HG02884 (cell line): ENCODE measurements at regions not wholly inside any gene's neighbourhood (a gene's known extent, or its start where the extent isn't known, plus 50 kb on each side); places are given as distances from the start of the nearest gene placed in this dataset.

Source experiments
- ATAC-seq: cut with Tn5 transposase; IDR thresholded peaks from one replicate; pipeline ENCODE4 v1.9.1; 2021; ENCODE audit warnings: mild to moderate bottlenecking, moderate library complexity; ENCODE audit not compliant: unreplicated experiment

GRCh38 chr3:157751386-157751785 is 248.2 kb upstream of the VEPH1 start:
- ATAC-seq, result no peak

GRCh38 chr3:157746391-157746790 is 243.2 kb upstream of the VEPH1 start:
- no peak for ATAC-seq

- ATAC-seq, result no peak
Observed at GRCh38 chr3:157741607-157742006, 238.4 kb upstream of the VEPH1 start.

- ATAC-seq, result no peak
Observed at GRCh38 chr3:157738441-157738840, 235.2 kb upstream of the VEPH1 start.

- ATAC-seq, result no peak
Observed at GRCh38 chr3:157718800-157719199, 215.6 kb upstream of the VEPH1 start.

- ATAC-seq, result no peak
Observed at GRCh38 chr3:157713101-157713500, 209.9 kb upstream of the VEPH1 start.

GRCh38 chr3:157705258-157705657 is 202.0 kb upstream of the VEPH1 start:
- ATAC-seq, result no peak

GRCh38 chr3:157700405-157700804 is 197.2 kb upstream of the VEPH1 start:
- no peak for ATAC-seq

- ATAC-seq, result no peak
Observed at GRCh38 chr3:157695586-157695985, 192.4 kb upstream of the VEPH1 start.

GRCh38 chr3:157695103-157695502 is 191.9 kb upstream of the VEPH1 start:
- no peak for ATAC-seq

- ATAC-seq, result no peak
Observed at GRCh38 chr3:157693762-157694161, 190.5 kb upstream of the VEPH1 start.

- ATAC-seq, result no peak
Observed at GRCh38 chr3:157692468-157692867, 189.3 kb upstream of the VEPH1 start.

- no peak for ATAC-seq
Observed at GRCh38 chr3:157683668-157684067, 180.5 kb upstream of the VEPH1 start.

- ATAC-seq, result no peak
Observed at GRCh38 chr3:157672061-157672460, 168.8 kb upstream of the VEPH1 start.

GRCh38 chr3:157671656-157672055 is 168.4 kb upstream of the VEPH1 start:
- ATAC-seq, result no peak

GRCh38 chr3:157669416-157669815 is 166.2 kb upstream of the VEPH1 start:
- no peak for ATAC-seq

GRCh38 chr3:157667493-157667892 is 164.3 kb upstream of the VEPH1 start:
- ATAC-seq, result no peak

GRCh38 chr3:157662171-157662570 is 159.0 kb upstream of the VEPH1 start:
- ATAC-seq, result no peak

- ATAC-seq, result no peak
Observed at GRCh38 chr3:157660847-157661246, 157.6 kb upstream of the VEPH1 start.

GRCh38 chr3:157652366-157652765 is 149.2 kb upstream of the VEPH1 start:
- no peak for ATAC-seq

- ATAC-seq, result no peak
Observed at GRCh38 chr3:157650699-157651098, 147.5 kb upstream of the VEPH1 start.

- ATAC-seq, result no peak
Observed at GRCh38 chr3:157650172-157650571, 147.0 kb upstream of the VEPH1 start.

- ATAC-seq, result no peak
Observed at GRCh38 chr3:157649511-157649910, 146.3 kb upstream of the VEPH1 start.

- ATAC-seq, result no peak
Observed at GRCh38 chr3:157647820-157648219, 144.6 kb upstream of the VEPH1 start.
